Erythroblast (primary cell): ENCODE measurements at regions not wholly inside any gene's neighbourhood (a gene's known extent, or its start where the extent isn't known, plus 50 kb on each side); places are given as distances from the start of the nearest gene placed in this dataset.

ENCODE experiments used
- GATA1 ChIP-seq: IDR thresholded peaks from 2 replicates; pipeline ENCODE4 v1.6.1; 2011; ENCODE audit warnings: low read depth, mild to moderate bottlenecking, control low read depth, low read length, moderate library complexity
- POLR2A ChIP-seq: IDR thresholded peaks from 2 replicates; pipeline ENCODE4 v1.6.1; 2011; ENCODE audit warnings: mild to moderate bottlenecking, low read length

DNA sequence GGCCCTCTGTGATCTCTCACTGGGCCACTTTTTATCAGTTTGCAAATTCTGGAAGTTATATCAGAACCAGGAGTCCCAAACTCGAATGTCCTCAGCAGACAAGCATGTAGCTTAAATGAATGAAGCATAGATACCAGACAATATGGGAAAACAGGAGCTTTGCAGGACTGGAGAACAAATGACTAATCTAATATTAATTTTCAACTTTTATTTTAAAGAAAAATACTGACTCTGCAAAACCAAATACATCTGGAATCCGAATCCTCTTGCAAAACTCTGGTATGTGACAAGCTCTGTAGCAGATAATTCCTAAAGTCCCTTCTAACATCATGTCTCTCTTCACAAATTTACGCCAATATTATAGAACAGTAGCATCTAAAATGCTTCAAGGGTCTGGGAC, 427.4 kb downstream of the TTLL7 start:
- no peak for TF ChIP-seq POLR2A
- TF ChIP-seq GATA1 = no peak
